GM13977 (cell line): ENCODE measurements at regions not wholly inside any gene's neighbourhood (a gene's known extent, or its start where the extent isn't known, plus 50 kb on each side); places are given as distances from the start of the nearest gene placed in this dataset.
"Not testable (repeated sequence)": the region's sequence is repeated elsewhere in the genome, so short reads cannot be mapped to it uniquely, and the experiment has no call there.

Experiments
- DNase-seq: peaks from one replicate; pipeline ENCODE4 v3.0.0; 2012; ENCODE audit warnings: low spot score
- in situ Hi-C: fragments of 300-500 bp; cut with MboI; formaldehyde crosslinking; loops from one replicate; pipeline ENCODE4 v1.12.0; 2022; ENCODE audit warnings: low sequenced_read_pairs, low pct_unique_long_range_greater_than_20kb, mixed read lengths, inconsistent platforms; ENCODE audit not compliant: unreplicated experiment
- TF ChIP-seq, protein P1 (sequence below): IDR thresholded peaks from 2 replicates; pipeline ENCODE4 v1.5.1; 2012; ENCODE audit warnings: mild to moderate bottlenecking, control low read depth; ENCODE audit not compliant: insufficient read depth; ENCODE audit errors: extremely low read depth, missing control alignments

DNA sequence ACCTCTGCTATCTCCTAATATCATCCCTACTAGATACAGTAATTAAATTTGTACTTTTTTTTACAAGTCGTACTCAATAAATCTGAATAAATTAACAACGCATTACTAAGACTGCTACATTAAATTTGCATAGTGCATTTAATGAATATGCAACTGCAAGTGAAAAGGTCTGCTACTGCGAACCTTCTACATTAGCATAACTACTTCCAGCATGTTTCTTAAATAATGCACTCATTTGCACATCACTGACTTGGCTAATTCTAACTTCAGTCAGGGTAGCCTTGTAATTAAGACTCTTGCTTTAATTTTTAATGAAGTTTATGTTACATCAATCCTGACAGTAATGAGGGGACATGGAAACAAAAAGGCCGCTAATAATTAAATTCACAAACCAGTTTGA is 98.9 kb upstream of the FOXB1 start:
- DNase-seq = no peak
- in situ Hi-C loops = no loop called here
- TF ChIP-seq, protein P1, sequence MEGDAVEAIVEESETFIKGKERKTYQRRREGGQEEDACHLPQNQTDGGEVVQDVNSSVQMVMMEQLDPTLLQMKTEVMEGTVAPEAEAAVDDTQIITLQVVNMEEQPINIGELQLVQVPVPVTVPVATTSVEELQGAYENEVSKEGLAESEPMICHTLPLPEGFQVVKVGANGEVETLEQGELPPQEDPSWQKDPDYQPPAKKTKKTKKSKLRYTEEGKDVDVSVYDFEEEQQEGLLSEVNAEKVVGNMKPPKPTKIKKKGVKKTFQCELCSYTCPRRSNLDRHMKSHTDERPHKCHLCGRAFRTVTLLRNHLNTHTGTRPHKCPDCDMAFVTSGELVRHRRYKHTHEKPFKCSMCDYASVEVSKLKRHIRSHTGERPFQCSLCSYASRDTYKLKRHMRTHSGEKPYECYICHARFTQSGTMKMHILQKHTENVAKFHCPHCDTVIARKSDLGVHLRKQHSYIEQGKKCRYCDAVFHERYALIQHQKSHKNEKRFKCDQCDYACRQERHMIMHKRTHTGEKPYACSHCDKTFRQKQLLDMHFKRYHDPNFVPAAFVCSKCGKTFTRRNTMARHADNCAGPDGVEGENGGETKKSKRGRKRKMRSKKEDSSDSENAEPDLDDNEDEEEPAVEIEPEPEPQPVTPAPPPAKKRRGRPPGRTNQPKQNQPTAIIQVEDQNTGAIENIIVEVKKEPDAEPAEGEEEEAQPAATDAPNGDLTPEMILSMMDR = no peak

DNA sequence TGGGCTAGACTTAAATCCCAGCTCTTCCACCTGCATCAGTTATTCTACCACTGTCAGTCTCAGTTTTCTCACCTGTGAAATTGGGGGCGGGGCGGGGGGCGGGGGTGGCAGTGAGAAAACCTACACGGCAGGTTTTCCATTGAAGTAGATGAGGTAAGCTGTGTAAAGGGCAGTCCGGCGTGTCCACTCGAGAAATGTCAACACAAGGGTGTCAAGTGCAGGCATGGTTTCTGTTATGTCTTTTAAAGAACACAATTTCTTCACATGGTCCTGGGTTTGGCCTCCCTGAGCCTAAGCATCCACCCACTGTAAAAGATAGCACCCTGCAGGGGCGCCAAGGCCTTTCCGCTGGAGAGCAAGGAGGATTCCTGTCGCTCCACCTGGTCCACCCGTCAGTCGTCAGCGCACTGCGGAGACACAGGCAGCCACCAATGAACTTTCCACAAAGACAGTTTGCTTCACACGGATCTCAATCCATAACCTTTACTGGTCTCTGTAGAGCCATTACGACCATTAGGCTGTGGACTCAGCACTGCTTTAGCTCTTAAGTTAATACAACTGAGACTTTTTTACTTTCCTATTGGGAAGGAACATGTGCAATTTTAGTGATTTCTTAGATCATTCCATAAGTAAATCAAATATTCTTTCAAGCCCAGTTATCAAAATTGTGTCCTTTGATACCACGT is 99.5 kb upstream of the FOXB1 start:
- in situ Hi-C loops = no loop called here
- no peak for DNase-seq
- TF ChIP-seq, protein P1 = no peak

DNA sequence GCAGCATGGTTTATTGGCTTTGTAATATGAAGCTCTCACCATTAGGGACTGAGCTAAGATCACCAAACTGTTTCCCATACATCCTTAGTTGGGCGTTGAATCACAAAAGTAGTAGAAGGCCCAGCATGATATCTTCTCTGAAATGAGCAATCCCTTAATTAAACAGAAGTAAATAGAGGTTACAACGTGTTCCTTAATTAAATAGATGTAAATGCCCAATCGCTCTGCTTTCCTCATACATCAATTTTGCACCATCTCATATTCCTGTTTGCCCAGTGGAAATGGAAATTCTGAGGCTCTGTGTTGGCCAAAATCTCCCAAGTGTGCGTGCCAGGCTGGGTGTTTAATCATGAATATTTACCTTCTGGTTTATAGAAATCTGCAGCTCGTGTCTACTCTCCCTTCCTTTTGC is 107.4 kb upstream of the FOXB1 start:
- in situ Hi-C loops = no loop called here
- TF ChIP-seq, protein P1 = no peak
- no peak for DNase-seq

DNA sequence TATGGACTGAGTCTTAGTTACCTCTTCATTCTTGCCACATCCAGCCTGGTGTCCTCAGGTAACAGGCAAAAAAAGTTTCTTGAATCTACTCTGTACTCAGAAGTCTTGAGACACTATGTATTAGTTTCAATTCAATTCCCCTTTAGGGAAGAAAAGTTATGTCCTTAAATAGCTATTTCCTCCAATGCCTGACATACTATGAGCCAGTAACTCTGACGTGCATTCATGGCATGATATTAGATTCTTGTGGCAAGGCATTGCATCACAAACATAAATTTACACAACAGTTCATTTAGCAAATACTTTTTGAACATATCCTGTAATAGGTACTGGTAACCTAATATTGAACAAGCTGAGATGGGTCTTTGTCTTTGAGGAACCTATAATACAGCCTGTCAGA is 109.3 kb upstream of the FOXB1 start:
- TF ChIP-seq, protein P1 = no peak
- in situ Hi-C loops = no loop called here
- DNase-seq = no peak

DNA sequence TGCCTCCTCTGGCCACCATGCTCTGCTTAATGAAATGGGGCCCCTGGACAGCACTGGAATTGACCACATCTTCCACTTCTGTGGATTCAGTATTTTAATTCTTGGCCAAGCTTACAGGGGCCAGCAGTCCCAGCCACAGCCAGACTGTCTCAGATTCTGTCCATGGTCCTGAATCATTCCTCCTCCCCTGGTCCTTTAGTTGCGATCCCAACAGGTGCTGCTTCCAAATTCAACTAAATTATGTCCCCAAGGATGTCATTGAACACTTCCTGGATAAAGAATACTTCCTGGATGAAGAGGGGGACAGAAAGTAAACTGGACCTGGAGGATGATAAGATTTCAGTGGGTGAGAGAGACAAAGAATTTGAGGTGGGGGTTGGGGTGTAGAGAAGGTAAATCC is 111.1 kb upstream of the FOXB1 start:
- TF ChIP-seq, protein P1 = no peak
- DNase-seq = no peak
- in situ Hi-C loops = no loop called here

DNA sequence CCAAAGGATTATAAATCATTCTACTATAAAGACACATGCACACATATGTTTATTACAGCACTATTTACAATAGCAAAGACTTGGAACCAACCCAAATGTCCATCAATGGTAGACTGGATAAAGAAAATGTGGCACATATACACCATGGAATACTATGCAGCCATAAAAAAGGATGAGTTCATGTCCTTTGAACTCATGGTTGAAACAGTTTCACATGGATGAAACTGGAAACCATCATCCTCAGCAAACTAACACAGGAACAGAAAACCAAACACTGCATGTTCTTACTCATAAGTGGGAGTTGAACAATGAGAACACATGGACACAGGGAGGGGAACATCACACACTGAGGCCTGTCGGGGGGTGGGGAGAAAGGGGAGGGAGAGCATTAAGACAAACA is 116.2 kb upstream of the FOXB1 start:
- in situ Hi-C loops, DNase-seq: not testable (repeated sequence)

DNA sequence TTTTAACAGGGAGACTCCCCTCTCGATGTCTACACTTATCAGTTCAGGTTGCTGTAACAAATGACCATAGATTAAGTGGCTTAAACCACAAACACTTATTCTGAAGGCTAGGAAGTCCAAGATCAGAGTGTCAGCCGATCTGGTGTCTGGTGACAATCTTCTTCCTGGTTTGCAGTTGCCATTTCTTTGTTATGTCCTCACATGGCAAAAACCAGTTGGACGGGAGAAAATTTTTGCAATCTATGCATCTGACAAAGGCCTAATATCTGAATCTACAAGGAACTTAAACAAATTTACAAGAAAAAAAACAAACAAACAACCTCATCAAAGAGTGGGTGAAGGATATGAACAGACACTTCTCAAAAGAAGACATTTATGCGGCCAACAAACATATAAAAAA is 116.9 kb upstream of the FOXB1 start:
- in situ Hi-C loops = no loop called here
- no peak for DNase-seq
- TF ChIP-seq, protein P1 = no peak
